ENCODE measurements at regions not wholly inside any gene's neighbourhood (a gene's known extent, or its start where the extent isn't known, plus 50 kb on each side); places are given as distances from the start of the nearest gene placed in this dataset.

DNA sequence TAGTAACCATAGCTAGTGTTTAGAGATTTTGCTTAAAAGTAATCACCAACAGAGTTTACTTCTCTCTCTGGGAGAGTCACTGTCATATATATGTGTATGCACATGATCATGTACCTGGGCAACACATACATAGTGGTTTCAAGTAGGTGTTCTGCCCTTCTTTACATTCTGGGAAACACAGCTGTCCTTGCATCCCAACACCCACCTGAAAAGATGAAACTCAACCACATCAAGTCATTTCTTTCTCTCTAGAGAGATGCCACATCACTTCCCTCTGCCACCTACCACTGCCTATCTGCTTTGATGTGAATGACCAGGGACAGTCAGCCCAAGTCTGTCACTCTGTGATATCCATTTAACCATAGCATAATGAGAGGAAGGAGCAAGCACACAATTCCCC is 155.8 kb upstream of the GADL1 start:
- DNase-seq (ENCODE audit: low read depth), result no peak

- no peak for DNase-seq (ENCODE audit: low read depth)
Observed at GRCh38 chr3:31051226-31051625, 156.8 kb upstream of the GADL1 start.

DNA sequence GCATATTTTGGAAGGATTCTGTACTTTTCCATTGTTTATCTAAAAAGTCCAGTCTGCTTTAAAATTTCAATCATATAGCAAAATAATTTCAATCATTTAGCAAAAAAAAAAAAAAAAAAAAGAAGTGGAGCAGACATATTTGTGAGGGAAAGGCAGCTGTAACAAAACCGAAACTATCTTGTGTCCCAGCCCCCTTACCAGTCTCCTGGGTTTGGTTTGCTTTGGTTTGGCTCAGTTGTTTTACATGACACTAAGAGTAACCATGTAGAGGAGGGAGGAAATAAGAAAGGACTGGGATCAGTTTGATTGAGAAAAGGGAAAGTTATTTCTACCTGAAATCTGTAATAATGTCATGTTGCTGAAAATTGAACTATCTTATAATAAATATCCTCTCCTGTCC is 158.8 kb upstream of the GADL1 start:
- no peak for DNase-seq (ENCODE audit: low read depth)

DNA sequence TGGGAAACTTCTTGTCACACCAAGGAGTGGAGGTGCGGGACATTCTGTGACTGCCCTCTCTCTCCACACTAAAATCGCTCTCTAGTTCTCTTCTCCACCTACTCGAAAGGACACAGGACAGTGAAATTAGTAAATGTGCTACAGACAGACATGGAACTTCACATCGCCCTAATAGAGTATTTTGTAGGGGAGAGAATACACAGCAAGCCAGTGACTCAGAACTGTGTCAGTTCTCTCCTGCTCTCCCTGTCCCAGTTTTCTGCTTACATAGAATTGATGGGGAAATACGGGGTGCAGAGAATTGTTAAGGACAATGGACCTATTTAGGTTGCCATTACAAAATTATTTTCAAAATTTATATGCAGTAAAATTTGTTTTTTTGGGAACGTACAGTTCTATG is 159.6 kb upstream of the GADL1 start:
- DNase-seq (ENCODE audit: low read depth), result no peak

DNA sequence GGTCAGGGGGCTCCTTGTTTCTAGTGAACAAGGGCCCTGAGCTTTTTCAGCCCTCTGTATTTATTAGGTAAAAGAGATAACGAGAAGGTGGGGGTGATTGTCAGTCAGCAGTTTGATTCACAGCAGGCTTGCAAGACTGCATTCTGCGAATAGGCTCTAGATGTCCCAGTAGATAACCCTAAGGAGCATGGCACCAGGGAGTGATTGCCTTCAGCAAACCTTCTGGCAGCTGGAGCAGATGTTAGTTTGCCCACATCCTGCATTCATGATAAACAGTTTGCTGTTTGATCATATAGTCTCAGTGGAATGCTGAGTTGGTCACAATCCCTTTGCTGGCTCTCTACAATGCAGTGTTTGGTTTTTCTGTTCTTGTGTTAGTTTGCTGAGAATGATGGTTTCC is 161.3 kb upstream of the GADL1 start:
- no peak for DNase-seq (ENCODE audit: low read depth)

DNA sequence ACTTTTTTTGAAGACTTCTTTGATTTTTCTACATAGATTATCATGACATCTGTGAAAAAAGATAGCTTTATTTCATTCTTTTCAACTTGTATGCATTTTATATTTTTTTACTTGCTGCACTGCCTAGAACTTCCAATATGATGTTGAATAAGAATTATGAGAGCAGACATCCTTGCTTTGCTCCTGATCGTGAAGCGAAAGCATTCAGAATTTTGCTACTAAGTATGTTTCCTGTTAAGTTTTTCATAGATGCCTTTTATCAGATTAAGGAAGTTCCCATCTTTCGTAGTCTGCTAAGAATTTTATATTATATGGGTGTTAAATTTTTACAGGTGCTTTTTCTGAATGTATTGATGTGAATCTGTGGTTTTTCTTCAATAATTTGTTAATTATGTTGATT is 163.4 kb upstream of the GADL1 start:
- DNase-seq (ENCODE audit: low read depth), result no peak

GRCh38 chr3:31064021-31064420 is 169.6 kb upstream of the GADL1 start:
- DNase-seq (ENCODE audit: low read depth), result no peak

DNA sequence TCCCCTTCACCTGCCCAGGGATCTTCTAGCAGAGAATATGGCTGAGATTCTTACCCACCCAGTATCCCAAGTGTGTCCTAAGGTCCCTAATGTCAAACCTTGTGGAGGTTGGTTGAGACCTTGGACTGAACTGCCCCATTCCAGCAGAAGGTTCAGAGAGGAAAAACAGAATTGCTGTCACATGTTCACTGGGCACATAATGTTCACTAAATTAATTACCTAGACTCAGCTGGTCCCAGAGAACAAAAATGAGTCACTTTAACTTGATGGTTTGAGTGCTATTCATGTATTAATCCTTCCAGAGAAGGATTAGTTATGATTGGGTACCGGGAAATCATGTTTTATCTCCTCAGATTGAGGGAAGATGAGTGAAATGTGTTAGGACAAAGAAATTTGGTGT is 171.3 kb upstream of the GADL1 start:
- DNase-seq (ENCODE audit: low read depth), result no peak

GRCh38 chr3:31067004-31067403 is 172.5 kb upstream of the GADL1 start:
- DNase-seq (ENCODE audit: low read depth), result peak; percentile 77

- DNase-seq (ENCODE audit: low read depth), result no peak
Observed at GRCh38 chr3:31075471-31075870, 181.0 kb upstream of the GADL1 start.

GRCh38 chr3:31075876-31076275 is 181.4 kb upstream of the GADL1 start:
- no peak for DNase-seq (ENCODE audit: low read depth)

DNA sequence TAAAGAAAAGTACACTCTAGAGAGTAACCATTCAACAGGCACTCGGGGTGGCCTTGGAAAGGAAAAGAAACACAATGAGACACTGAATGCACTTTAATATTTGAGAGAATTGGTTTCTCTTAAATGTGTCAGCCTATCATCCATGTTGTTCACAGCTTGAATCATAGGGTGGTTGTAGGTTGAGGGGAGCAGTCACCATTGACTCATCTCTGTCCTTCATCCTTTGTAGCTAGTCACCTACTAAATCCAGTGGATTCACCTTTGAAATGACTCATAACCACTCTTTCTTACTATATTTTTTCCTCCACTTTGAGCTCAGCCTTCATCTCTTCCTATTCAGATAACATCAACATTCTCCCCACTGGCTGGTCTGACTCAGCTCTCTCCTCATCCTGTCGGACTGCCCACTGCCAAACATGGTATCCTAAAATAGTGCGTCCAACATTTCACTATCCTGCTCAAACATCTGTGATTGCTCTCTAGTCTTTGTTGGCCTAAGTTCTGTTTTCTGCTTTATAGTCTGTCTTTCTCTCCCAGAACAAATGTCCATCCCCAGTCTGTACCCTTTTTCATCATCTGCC is 182.7 kb upstream of the GADL1 start:
- DNase-seq (ENCODE audit: low read depth), result peak; percentile 52

DNA sequence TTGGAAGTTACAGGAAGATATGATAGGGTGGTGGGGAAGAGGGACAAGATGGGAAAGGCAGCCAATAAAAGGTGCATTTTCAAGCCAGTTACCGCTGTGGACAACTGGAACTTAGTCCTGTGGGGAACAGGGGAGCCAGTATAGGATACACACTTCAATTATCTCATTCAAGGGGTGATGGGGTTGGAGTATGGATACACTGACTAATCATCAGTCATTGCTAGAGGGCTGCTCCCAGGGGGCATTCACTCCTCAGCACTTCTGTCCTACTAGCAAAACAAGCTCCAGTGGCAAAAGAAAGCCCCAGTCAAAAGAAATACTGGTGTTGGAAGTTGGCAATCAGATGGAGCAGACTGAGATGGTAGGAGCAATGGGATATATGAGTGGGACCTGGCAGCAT is 183.4 kb upstream of the GADL1 start:
- DNase-seq (ENCODE audit: low read depth), result no peak

DNA sequence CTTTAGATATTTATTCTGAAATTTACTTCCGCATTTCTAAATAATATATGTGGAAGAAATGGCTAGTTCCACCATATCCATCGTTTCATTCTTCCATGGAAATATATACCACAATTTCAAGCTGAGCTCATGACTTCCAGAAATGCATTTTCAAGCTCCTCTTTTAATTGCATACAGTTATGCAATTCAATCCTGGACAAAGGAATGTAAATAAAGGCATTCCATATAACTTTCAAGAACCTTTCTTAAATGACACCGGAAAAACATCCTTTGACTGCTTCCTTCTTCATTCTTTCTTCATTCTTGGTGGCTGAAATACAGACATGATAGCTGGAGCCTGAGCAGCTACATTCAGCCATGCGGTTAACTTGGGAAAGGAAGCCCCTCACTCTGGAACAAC is 185.2 kb upstream of the GADL1 start:
- no peak for DNase-seq (ENCODE audit: low read depth)

GRCh38 chr3:31081018-31081662 is 186.7 kb upstream of the GADL1 start:
- DNase-seq (ENCODE audit: low read depth), result no peak

- no peak for DNase-seq (ENCODE audit: low read depth)
Observed at GRCh38 chr3:31086148-31086547, 191.7 kb upstream of the GADL1 start.

- no peak for DNase-seq (ENCODE audit: low read depth)
Observed at GRCh38 chr3:31086698-31087097, 192.2 kb upstream of the GADL1 start.

- DNase-seq (ENCODE audit: low read depth), result no peak
Observed at GRCh38 chr3:31091748-31092147, 197.3 kb upstream of the GADL1 start.

DNA sequence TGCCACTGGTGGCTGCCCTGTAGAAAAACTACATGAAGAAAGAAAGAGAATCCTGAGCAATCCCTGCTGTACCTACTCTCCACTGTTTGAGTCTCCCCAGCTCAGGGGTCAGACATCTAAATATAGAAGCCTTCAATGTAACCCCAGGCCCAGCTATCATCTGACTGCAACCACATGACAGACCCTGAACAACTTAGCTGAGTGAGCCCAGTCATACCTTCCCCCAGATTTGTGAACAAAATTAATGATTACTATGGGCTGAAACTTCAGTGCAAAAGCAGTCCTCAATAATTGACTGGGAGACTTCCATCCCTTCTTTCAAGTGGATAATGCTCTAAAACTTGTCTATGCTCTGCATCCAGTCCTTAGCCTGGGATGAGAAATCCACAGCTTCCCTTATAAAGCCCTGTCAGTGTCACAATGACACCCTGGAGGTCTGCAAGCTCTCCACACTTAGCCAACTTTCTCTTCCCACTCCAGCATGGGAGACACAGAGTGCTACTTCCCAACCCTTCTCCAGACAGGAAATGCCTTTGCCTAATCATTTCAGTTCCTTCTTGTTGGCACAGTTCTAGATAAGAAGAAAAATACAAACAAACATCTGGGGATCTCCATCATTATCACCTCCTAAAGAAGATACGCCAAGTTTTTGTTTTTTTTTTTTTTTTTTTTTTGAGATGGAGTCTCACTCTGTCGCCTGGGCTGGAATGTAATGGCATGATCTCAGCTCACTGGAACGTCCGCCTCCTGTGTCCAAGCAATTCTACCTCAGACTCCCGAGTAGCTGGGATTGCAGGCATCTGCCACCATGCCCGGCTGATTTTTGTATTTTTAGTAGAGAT is 198.5 kb upstream of the GADL1 start:
- DNase-seq (ENCODE audit: low read depth), result no peak

DNA sequence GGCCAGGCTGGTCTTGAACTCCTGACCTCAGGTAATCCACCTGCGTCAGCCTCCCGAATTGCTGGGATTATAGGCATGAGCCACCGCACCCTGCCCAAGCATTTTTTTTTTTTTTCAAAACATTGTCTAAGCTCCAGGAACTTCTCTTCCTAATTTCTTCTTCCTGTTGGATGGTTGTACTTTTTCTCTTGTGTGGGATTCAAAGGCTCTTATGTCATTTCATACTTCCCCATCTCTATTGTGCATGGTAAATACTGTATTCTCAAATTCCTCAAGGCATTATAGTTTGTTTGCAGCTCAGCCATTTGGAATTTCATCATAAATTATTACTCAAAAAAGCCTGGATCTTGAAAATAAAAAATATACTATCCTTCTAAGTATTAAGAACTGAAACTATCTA is 199.1 kb upstream of the GADL1 start:
- DNase-seq (ENCODE audit: low read depth), result no peak

GRCh38 chr3:31094048-31094447 is 199.6 kb upstream of the GADL1 start:
- no peak for DNase-seq (ENCODE audit: low read depth)

DNA sequence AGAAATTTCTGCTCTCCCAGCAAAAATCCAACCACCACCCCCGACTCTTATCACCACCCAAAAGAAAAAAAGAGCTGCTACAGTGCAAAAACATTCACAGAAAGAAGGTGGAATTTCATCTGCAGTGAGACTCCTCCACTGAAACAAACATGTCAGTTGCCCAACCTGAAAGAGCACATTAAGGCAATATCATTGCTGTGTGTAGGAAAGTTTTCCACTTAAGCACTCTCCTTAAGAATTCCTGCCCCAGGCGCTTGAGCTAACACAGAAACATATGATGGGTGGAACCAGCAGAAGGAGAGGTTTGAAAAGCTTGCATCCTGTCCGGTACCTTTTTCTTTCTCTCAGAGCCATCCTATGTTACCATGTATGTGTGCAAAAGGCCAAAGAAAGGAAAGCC is 200.8 kb upstream of the GADL1 start:
- no peak for DNase-seq (ENCODE audit: low read depth)

- no peak for DNase-seq (ENCODE audit: low read depth)
Observed at GRCh38 chr3:31096661-31097395, 202.4 kb upstream of the GADL1 start.

Measured in GM04503 (cell line).